Left ventricle myocardium inferior (tissue), 1 donor: ENCODE measurements at regions not wholly inside any gene's neighbourhood (a gene's known extent, or its start where the extent isn't known, plus 50 kb on each side); places are given as distances from the start of the nearest gene placed in this dataset.

Experiments
- DNase-seq: peaks from one replicate; pipeline ENCODE4 v3.0.0-alpha.2; 2020
- H3K27ac ChIP-seq: fragments of 200-600 bp; replicated peaks from 2 replicates; pipeline ENCODE4 v1.8.0; 2021
- H3K27me3 ChIP-seq: fragments of 200-600 bp; 2 replicates; pipeline ENCODE4 v1.8.0; 2021; ENCODE audit warnings: low read depth
- H3K36me3 ChIP-seq: fragments of 200-600 bp; 2 replicates; pipeline ENCODE4 v1.8.0; 2021
- H3K4me1 ChIP-seq: fragments of 200-600 bp; 2 replicates; pipeline ENCODE4 v1.8.0; 2021
- H3K4me3 ChIP-seq: fragments of 200-600 bp; 2 replicates; pipeline ENCODE4 v1.8.0; 2021; ENCODE audit warnings: mild to moderate bottlenecking, moderate library complexity
- H3K9me3 ChIP-seq: fragments of 200-600 bp; replicated peaks from 2 replicates; pipeline ENCODE4 v1.8.0; 2021
- CTCF ChIP-seq: fragments of 200-600 bp; IDR thresholded peaks from 2 replicates; pipeline ENCODE4 v1.8.0; 2021; ENCODE audit warnings: antibody characterized with exemption, mild to moderate bottlenecking, borderline replicate concordance
- intact Hi-C: fragments of 100-400 bp; cut with micrococcal nuclease; formaldehyde crosslinking; loops from one replicate; pipeline ENCODE4 v1.11.0; 2022
- donor health status: DM: no; HTN: yes; CAD: no; lungs with severe emphysema.

- Histone ChIP-seq H3K27me3 (peaks cover 89% of the 10 kb centered on the region), H3K4me3 (no peak overlapping the region), H3K27ac (no peak overlapping the region), H3K9me3 (no peaks in the 10 kb centered on the region), H3K4me1 (no peaks in the 10 kb centered on the region), H3K36me3 (no peaks in the 10 kb centered on the region)
- DNase-seq = no peak
- intact Hi-C loops = no loop called here
- peak; percentile 15 for TF ChIP-seq CTCF
Observed at GRCh38 chr22:45082795-45083194, 73.0 kb upstream of the PHF21B start.

GRCh38 chr22:45083659-45084305, 74.0 kb upstream of the PHF21B start:
- no peak overlapping the region for H3K27ac ChIP-seq
- intact Hi-C loops = no loop called here
- H3K9me3 ChIP-seq = no peaks in the 10 kb centered on the region
- no peak for DNase-seq
- no peak overlapping the region for H3K4me3 ChIP-seq
- H3K4me1 ChIP-seq = no peaks in the 10 kb centered on the region
- no peak for TF ChIP-seq CTCF
- no peaks in the 10 kb centered on the region for H3K36me3 ChIP-seq
- H3K27me3 ChIP-seq = peaks cover 89% of the 10 kb centered on the region

GRCh38 chr22:45084400-45084920, 74.7 kb upstream of the PHF21B start:
- no peaks in the 10 kb centered on the region for H3K9me3 ChIP-seq
- TF ChIP-seq CTCF = no peak
- no peak overlapping the region for H3K27ac ChIP-seq
- no peak for DNase-seq
- H3K36me3 ChIP-seq = no peaks in the 10 kb centered on the region
- H3K27me3 ChIP-seq = peaks cover 91% of the 10 kb centered on the region
- H3K4me3 ChIP-seq = no peak overlapping the region
- no peaks in the 10 kb centered on the region for H3K4me1 ChIP-seq
- intact Hi-C loops = no loop called here

GRCh38 chr22:45087802-45088201, 75.9 kb upstream of the NUP50 start:
- no peak for DNase-seq
- H3K4me1 ChIP-seq = no peaks in the 10 kb centered on the region
- no peak overlapping the region for H3K27ac ChIP-seq
- no peak overlapping the region for H3K4me3 ChIP-seq
- peaks cover 99% of the 10 kb centered on the region for H3K27me3 ChIP-seq
- intact Hi-C loops = no loop called here
- H3K9me3 ChIP-seq = peaks cover 8% of the 10 kb centered on the region
- no peak for TF ChIP-seq CTCF
- no peaks in the 10 kb centered on the region for H3K36me3 ChIP-seq

DNA sequence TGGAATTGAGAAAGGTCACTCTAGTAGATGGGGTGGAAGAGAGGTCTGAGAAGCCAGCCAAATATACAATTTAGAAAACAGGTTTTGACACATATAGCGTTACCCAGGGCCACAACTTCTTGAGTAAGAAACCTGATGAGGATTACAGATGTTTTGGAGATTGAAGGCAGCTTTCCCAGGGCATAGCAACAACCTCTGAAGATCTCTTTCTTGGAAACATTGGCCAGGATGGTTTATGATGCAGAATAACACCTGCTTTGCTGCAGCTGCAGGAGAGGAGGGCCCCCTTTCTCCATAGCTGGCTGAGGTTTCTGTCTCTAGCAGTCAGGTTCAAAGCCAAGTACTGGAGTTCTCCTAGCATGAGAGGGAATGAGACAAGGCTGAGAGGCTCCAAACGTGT, 75.1 kb upstream of the NUP50 start:
- no peak overlapping the region for H3K27ac ChIP-seq
- H3K9me3 ChIP-seq = peaks cover 13% of the 10 kb centered on the region
- no peak for DNase-seq
- no peak overlapping the region for H3K4me3 ChIP-seq
- H3K4me1 ChIP-seq = no peaks in the 10 kb centered on the region
- no peak for TF ChIP-seq CTCF
- no peaks in the 10 kb centered on the region for H3K36me3 ChIP-seq
- peaks cover 99% of the 10 kb centered on the region for H3K27me3 ChIP-seq
- intact Hi-C loops = no loop called here
